ENCODE measurements at regions not wholly inside any gene's neighbourhood (a gene's known extent, or its start where the extent isn't known, plus 50 kb on each side); places are given as distances from the start of the nearest gene placed in this dataset.

DNA sequence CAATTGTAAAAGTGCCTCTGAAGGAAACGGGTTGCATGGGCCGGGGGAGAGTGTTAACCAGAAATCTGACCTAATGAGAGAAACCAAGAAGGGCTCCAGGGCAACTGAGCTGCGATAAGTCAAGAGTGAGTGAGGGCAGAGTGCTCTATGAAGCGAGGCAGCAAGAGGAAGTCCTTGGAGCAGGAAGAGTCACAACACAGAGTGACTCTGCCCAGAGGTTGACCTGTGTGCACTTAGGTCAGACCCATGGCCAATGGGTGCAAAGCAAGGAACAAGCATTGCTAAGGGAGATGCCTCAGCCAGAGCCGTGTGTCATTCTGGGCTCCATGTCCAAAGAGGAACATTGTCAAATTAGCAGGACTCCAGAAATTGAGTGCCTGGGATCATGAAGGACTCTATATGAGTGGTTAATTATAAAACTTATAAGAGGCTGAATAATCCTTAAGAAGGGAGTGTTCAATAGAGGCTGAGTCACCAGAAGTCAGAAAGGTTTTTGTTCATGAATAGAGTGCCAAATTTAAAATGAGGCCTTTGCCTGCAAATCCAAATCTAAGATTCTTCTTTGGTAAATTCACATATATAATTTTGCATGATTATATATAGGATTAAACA, 438.5 kb downstream of the MED10 start:
- TF ChIP-seq, protein P1, sequence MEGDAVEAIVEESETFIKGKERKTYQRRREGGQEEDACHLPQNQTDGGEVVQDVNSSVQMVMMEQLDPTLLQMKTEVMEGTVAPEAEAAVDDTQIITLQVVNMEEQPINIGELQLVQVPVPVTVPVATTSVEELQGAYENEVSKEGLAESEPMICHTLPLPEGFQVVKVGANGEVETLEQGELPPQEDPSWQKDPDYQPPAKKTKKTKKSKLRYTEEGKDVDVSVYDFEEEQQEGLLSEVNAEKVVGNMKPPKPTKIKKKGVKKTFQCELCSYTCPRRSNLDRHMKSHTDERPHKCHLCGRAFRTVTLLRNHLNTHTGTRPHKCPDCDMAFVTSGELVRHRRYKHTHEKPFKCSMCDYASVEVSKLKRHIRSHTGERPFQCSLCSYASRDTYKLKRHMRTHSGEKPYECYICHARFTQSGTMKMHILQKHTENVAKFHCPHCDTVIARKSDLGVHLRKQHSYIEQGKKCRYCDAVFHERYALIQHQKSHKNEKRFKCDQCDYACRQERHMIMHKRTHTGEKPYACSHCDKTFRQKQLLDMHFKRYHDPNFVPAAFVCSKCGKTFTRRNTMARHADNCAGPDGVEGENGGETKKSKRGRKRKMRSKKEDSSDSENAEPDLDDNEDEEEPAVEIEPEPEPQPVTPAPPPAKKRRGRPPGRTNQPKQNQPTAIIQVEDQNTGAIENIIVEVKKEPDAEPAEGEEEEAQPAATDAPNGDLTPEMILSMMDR (IDR thresholded peaks at IDR 0.05), result no peak
- no peak for TF ChIP-seq EZH2 (IDR thresholded peaks at IDR 0.05)
- TF ChIP-seq EZH2phosphoT487 (IDR thresholded peaks at IDR 0.05), result no peak
- Histone ChIP-seq H3K36me3 (no peaks in the 10 kb centered on the region), H3K79me2 (ENCODE audit: low read depth) (no peaks in the 10 kb centered on the region)

DNA sequence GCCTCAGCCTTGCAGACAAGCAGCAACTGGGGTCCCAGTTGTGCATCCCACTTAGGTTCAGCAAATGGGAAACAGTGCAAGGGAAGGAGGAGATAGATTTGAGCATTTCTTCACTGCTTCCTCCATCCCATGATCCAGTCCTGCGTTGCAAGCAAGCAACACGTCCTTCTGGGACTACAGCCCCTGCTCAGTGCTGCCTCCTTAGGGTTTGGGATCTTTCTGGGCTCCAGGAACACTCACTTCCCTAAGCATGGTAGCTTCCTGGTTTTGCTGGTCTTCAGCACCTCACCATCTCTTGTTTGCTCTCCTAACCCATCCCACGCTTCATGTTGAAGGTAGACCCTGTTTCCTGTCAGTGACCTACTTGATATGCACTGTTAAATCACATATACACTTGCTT, 444.7 kb downstream of the MED10 start:
- H3K9me3 Mint-ChIP-seq, result no peaks in the 10 kb centered on the region
- peaks cover 10% of the 10 kb centered on the region for H3K4me1 Mint-ChIP-seq
- H3K4me3 Mint-ChIP-seq, result no peak overlapping the region
- no peak overlapping the region for H3K27ac Mint-ChIP-seq
- Histone ChIP-seq H3K4me2 (no peak overlapping the region), H3K36me3 (no peaks in the 10 kb centered on the region), H3K79me2 (ENCODE audit: low read depth) (no peaks in the 10 kb centered on the region), H3K27ac (no peak overlapping the region), H4K20me1 (ENCODE audit: low read depth) (no peaks in the 10 kb centered on the region), H2AFZ (replicated peaks) (no peak overlapping the region), H3K27me3 (peaks cover 3% of the 10 kb centered on the region), H3K9me3 (ENCODE audit: low read depth) (no peaks in the 10 kb centered on the region), H3F3A (ENCODE audit: low read depth) (no peaks in the 10 kb centered on the region), H3K4me1 (no peaks in the 10 kb centered on the region), H3K4me3 (no peak overlapping the region), H3K9ac (no peak overlapping the region)
- H3K36me3 Mint-ChIP-seq, result no peaks in the 10 kb centered on the region
- DNase-seq (ENCODE audit: low spot score), result no peak
- TF ChIP-seq EZH2 (IDR thresholded peaks at IDR 0.05), result no peak
- TF ChIP-seq, protein P1 (IDR thresholded peaks at IDR 0.05), result peak; percentile 9
- H3K27me3 Mint-ChIP-seq (ENCODE audit: insufficient read depth, low read depth), result peaks cover 4% of the 10 kb centered on the region

More for the DNA sequence above, 438.5 kb downstream of the MED10 start:
- H3K27me3 Mint-ChIP-seq (ENCODE audit: insufficient read depth, low read depth), result peaks cover 6% of the 10 kb centered on the region
- H3K9me3 Mint-ChIP-seq, result no peaks in the 10 kb centered on the region
- Histone ChIP-seq H2AFZ (replicated peaks) (no peak overlapping the region), H3K4me3 (no peak overlapping the region), H3K4me2 (no peak overlapping the region), H3K9ac (no peak overlapping the region), H3K27me3 (no peaks in the 10 kb centered on the region), H4K20me1 (ENCODE audit: low read depth) (no peaks in the 10 kb centered on the region), H3K4me1 (no peaks in the 10 kb centered on the region), H3K9me3 (ENCODE audit: low read depth) (no peaks in the 10 kb centered on the region), H3F3A (ENCODE audit: low read depth) (no peaks in the 10 kb centered on the region), H3K27ac (no peak overlapping the region)
- H3K27ac Mint-ChIP-seq, result no peak overlapping the region
- DNase-seq (ENCODE audit: low spot score), result no peak
- H3K36me3 Mint-ChIP-seq, result no peaks in the 10 kb centered on the region
- H3K4me1 Mint-ChIP-seq, result no peaks in the 10 kb centered on the region
- H3K4me3 Mint-ChIP-seq, result no peak overlapping the region

DNA sequence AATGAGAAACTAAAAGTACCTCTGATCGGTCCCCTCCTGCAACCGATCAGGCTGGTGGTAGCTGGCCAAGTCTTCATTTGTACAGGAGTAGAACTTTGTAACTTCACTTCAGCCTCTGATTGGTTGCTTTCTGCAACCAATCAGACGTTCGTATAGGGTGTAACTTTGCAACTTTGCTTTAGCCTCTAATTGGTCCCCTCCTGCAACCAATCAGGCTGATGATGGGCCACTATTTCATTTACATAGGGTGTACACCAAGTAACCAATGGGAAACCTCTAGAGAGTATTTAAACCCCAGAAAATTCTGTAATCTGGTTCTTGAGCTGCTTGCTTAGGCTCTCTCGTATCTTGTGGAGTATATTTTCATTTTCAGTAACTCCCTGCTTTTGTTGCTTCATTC, 445.5 kb downstream of the MED10 start:
- TF ChIP-seq, protein P1 (IDR thresholded peaks at IDR 0.05), result no peak
- TF ChIP-seq EZH2 (IDR thresholded peaks at IDR 0.05) (no peak), EZH2phosphoT487 (IDR thresholded peaks at IDR 0.05) (no peak)
- no peak overlapping the region for H3K27ac Mint-ChIP-seq
- H3K4me3 Mint-ChIP-seq, result no peak overlapping the region
- Histone ChIP-seq H3K9me3 (ENCODE audit: low read depth) (no peaks in the 10 kb centered on the region), H3K79me2 (ENCODE audit: low read depth) (no peaks in the 10 kb centered on the region), H2AFZ (replicated peaks) (no peak overlapping the region), H4K20me1 (ENCODE audit: low read depth) (no peaks in the 10 kb centered on the region), H3K9ac (no peak overlapping the region), H3K4me2 (no peak overlapping the region), H3K27me3 (peaks cover 3% of the 10 kb centered on the region), H3F3A (ENCODE audit: low read depth) (no peaks in the 10 kb centered on the region), H3K36me3 (no peaks in the 10 kb centered on the region), H3K27ac (no peak overlapping the region), H3K4me1 (no peaks in the 10 kb centered on the region), H3K4me3 (no peak overlapping the region)
- H3K9me3 Mint-ChIP-seq, result no peaks in the 10 kb centered on the region
- DNase-seq (ENCODE audit: low spot score), result no peak
- peaks cover 3% of the 10 kb centered on the region for H3K27me3 Mint-ChIP-seq (ENCODE audit: insufficient read depth, low read depth)
- H3K4me1 Mint-ChIP-seq, result peaks cover 10% of the 10 kb centered on the region
- no peaks in the 10 kb centered on the region for H3K36me3 Mint-ChIP-seq

Measured in neural progenitor cell (in vitro differentiated cells).